ENCODE measurements at regions not wholly inside any gene's neighbourhood (a gene's known extent, or its start where the extent isn't known, plus 50 kb on each side); places are given as distances from the start of the nearest gene placed in this dataset.
A peak's percentile ranks its signal among the peaks of the same experiment; 100 is the strongest.

- DNase-seq (ENCODE audit: low read depth, low spot score) (no peak), ATAC-seq (peak; percentile 34; the same call in 1 of the 2 replicates)
- CTCF ChIA-PET, result interaction anchor here (0.6 kb wide), 1 partner anchor 84 kb away, joined by 3 read pairs; no protein-coding TSS in a partner anchor
Measured at GRCh38 chr5:61280205-61280604, 51.9 kb upstream of the ZSWIM6 start.

GRCh38 chr5:61280761-61281427, 51.2 kb upstream of the ZSWIM6 start:
- TF ChIP-seq POLR2AphosphoS5 (IDR thresholded peaks at IDR 0.05; ENCODE audit: low read depth, low read length), result no peak
- TF ChIP-seq REST (IDR thresholded peaks at IDR 0.05; ENCODE audit: insufficient read depth in 1 of 2, low read depth in 2 of 2, low read length in 1 of 2), result no peak
- no peak for TF ChIP-seq TCF7L2 (IDR thresholded peaks at IDR 0.05; ENCODE audit: low read depth, low read length)
- TF ChIP-seq CTCF (IDR thresholded peaks at IDR 0.05), result no peak
- TF ChIP-seq SIN3A (IDR thresholded peaks at IDR 0.05; ENCODE audit: borderline replicate concordance, insufficient read depth, low read depth, low read length), result no peak
- no peak overlapping the region for H3K4me3 ChIP-seq (ENCODE audit: low read depth in 2 of 2, low read length in 2 of 2)
- ATAC-seq (peak; percentile 49; the same call in 1 of the 2 replicates), DNase-seq (ENCODE audit: low read depth, low spot score) (no peak)
- H3K36me3 ChIP-seq (ENCODE audit: control insufficient read depth, insufficient read depth, low read length), result no peaks in the 10 kb centered on the region
- H3K27me3 ChIP-seq (ENCODE audit: control insufficient read depth, insufficient read depth, low read length), result no peaks in the 10 kb centered on the region
- BruUV-seq (replicated peaks), result no TSS peak
- in situ Hi-C loops (cut with HindIII; ENCODE audit: low pct_unique_long_range_greater_than_20kb, low sequenced_read_pairs) (no loop called here), intact Hi-C loops (cut with micrococcal nuclease; ENCODE audit: unreplicated experiment) (loop anchor here (10.0 kb wide), 1 partner anchor 1144 kb away; no protein-coding TSS in a partner anchor)
- H3K4me1 ChIP-seq (ENCODE audit: control insufficient read depth, insufficient read depth, low read length), result no peaks in the 10 kb centered on the region
- H3K9me3 ChIP-seq (ENCODE audit: control insufficient read depth, insufficient read depth, low read depth, low read length), result no peaks in the 10 kb centered on the region
- POLR2A ChIA-PET, result no interaction called here
- CTCF ChIA-PET, result interaction anchor here (0.6 kb wide), 1 partner anchor 84 kb away, joined by 3 read pairs; no protein-coding TSS in a partner anchor
- no peak overlapping the region for H3K27ac ChIP-seq (ENCODE audit: low read length)

More at GRCh38 chr5:61280205-61280604, 51.9 kb upstream of the ZSWIM6 start:
- no peak for TF ChIP-seq REST (IDR thresholded peaks at IDR 0.05; ENCODE audit: insufficient read depth in 1 of 2, low read depth in 2 of 2, low read length in 1 of 2)
- no peak for TF ChIP-seq TCF7L2 (IDR thresholded peaks at IDR 0.05; ENCODE audit: low read depth, low read length)
- TF ChIP-seq POLR2AphosphoS5 (IDR thresholded peaks at IDR 0.05; ENCODE audit: low read depth, low read length), result no peak
- TF ChIP-seq CTCF (IDR thresholded peaks at IDR 0.05), result no peak
- no peak for TF ChIP-seq SIN3A (IDR thresholded peaks at IDR 0.05; ENCODE audit: borderline replicate concordance, insufficient read depth, low read depth, low read length)
- Histone ChIP-seq H3K36me3 (ENCODE audit: control insufficient read depth, insufficient read depth, low read length) (no peaks in the 10 kb centered on the region), H3K4me3 (ENCODE audit: low read depth in 2 of 2, low read length in 2 of 2) (no peak overlapping the region), H3K9me3 (ENCODE audit: control insufficient read depth, insufficient read depth, low read depth, low read length) (no peaks in the 10 kb centered on the region), H3K4me1 (ENCODE audit: control insufficient read depth, insufficient read depth, low read length) (no peaks in the 10 kb centered on the region), H3K27me3 (ENCODE audit: control insufficient read depth, insufficient read depth, low read length) (no peaks in the 10 kb centered on the region), H3K27ac (ENCODE audit: low read length) (no peak overlapping the region)
- intact Hi-C loops (cut with micrococcal nuclease; ENCODE audit: unreplicated experiment), result loop anchor here (10.0 kb wide), 1 partner anchor 1145 kb away; no protein-coding TSS in a partner anchor
- BruUV-seq (replicated peaks), result no TSS peak
- in situ Hi-C loops (cut with HindIII; ENCODE audit: low pct_unique_long_range_greater_than_20kb, low sequenced_read_pairs), result no loop called here
- POLR2A ChIA-PET, result no interaction called here
